GM13976 (cell line): ENCODE measurements at regions not wholly inside any gene's neighbourhood (a gene's known extent, or its start where the extent isn't known, plus 50 kb on each side); places are given as distances from the start of the nearest gene placed in this dataset.

Experiments
- DNase-seq: peaks from one replicate; pipeline ENCODE4 v3.0.0; 2012; ENCODE audit warnings: low spot score
- CTCF ChIP-seq: IDR thresholded peaks from 2 replicates; pipeline ENCODE4 v1.5.1; 2012; ENCODE audit warnings: borderline replicate concordance, mild to moderate bottlenecking; ENCODE audit not compliant: insufficient read depth; ENCODE audit errors: extremely low read depth, missing control alignments, control extremely low read depth
- in situ Hi-C: fragments of 300-500 bp; cut with MboI; formaldehyde crosslinking; loops from one replicate; pipeline ENCODE4 v1.12.0; 2022; ENCODE audit warnings: low sequenced_read_pairs, mixed read lengths, inconsistent platforms; ENCODE audit not compliant: unreplicated experiment

- in situ Hi-C loops: no loop called here
- DNase-seq: no peak
- no peak for TF ChIP-seq CTCF
Measured at GRCh38 chr1:177705839-177706238, 264.0 kb downstream of the SEC16B start.

- TF ChIP-seq CTCF: no peak
- in situ Hi-C loops: no loop called here
- no peak for DNase-seq
Measured at GRCh38 chr1:177703888-177704446, 265.9 kb downstream of the SEC16B start.

- TF ChIP-seq CTCF: no peak
- DNase-seq: no peak
- in situ Hi-C loops: no loop called here
Measured at GRCh38 chr1:177701654-177702353, 268.1 kb downstream of the SEC16B start.

GRCh38 chr1:177700856-177701255 is 269.0 kb downstream of the SEC16B start:
- no peak for TF ChIP-seq CTCF
- no peak for DNase-seq
- in situ Hi-C loops: no loop called here

- no peak for DNase-seq
- TF ChIP-seq CTCF: no peak
- in situ Hi-C loops: no loop called here
Measured at GRCh38 chr1:177690996-177691395, 278.9 kb downstream of the SEC16B start.

- in situ Hi-C loops: no loop called here
- TF ChIP-seq CTCF: no peak
- DNase-seq: no peak
Measured at GRCh38 chr1:177687544-177687943, 282.3 kb downstream of the SEC16B start.
